ENCODE measurements at regions not wholly inside any gene's neighbourhood (a gene's known extent, or its start where the extent isn't known, plus 50 kb on each side); places are given as distances from the start of the nearest gene placed in this dataset.

GRCh38 chr14:97039717-97040363, 242.7 kb downstream of the VRK1 start:
- Histone ChIP-seq H3K4me3 (ENCODE audit: low read depth, low read length) (no peak overlapping the region), H3K9me3 (ENCODE audit: control insufficient read depth, insufficient read depth, low read depth, low read length) (no peaks in the 10 kb centered on the region; the same call in 1 of the 2 replicates), H3K36me3 (ENCODE audit: control insufficient read depth in 2 of 2, insufficient read depth in 1 of 2, low read length in 2 of 2) (no peaks in the 10 kb centered on the region), H3K27ac (ENCODE audit: extremely low read depth, low read depth, low read length) (no peak overlapping the region), H3K4me1 (ENCODE audit: control insufficient read depth, insufficient read depth, low read length) (no peaks in the 10 kb centered on the region)
- TF ChIP-seq CTCF (tag by site-specific recombination; IDR thresholded peaks at IDR 0.05) (no peak), SETDB1 (IDR thresholded peaks at IDR 0.05; ENCODE audit: insufficient read length, low read length) (peak; percentile 37)
- ChIA-PET POLR2A (no interaction called here), CTCF (no interaction called here)

GRCh38 chr14:97046967-97047366, 249.8 kb downstream of the VRK1 start:
- Histone ChIP-seq H3K27ac (ENCODE audit: extremely low read depth, low read depth, low read length) (no peak overlapping the region), H3K36me3 (ENCODE audit: control insufficient read depth in 2 of 2, insufficient read depth in 1 of 2, low read length in 2 of 2) (no peaks in the 10 kb centered on the region), H3K4me3 (ENCODE audit: low read depth, low read length) (no peak overlapping the region), H3K9me3 (ENCODE audit: control insufficient read depth, insufficient read depth, low read depth, low read length) (no peaks in the 10 kb centered on the region), H3K4me1 (ENCODE audit: control insufficient read depth, insufficient read depth, low read length) (no peaks in the 10 kb centered on the region)
- TF ChIP-seq MEIS1 (CRISPR knock-in tag; IDR thresholded peaks at IDR 0.05; ENCODE audit: borderline replicate concordance) = no peak
- TF ChIP-seq ZNF10 (tag by site-specific recombination; IDR thresholded peaks at IDR 0.05) = no peak
- ChIA-PET CTCF (no interaction called here), POLR2A (no interaction called here)

GRCh38 chr14:97052001-97052400, 254.8 kb downstream of the VRK1 start:
- CTCF ChIA-PET = no interaction called here
- POLR2A ChIA-PET = no interaction called here
- TF ChIP-seq ZBTB1 (tag by site-specific recombination; IDR thresholded peaks at IDR 0.05) = no peak
- TF ChIP-seq ZSCAN4 (tag by site-specific recombination; IDR thresholded peaks at IDR 0.05) = peak; percentile 90

GRCh38 chr14:97053941-97054340, 256.8 kb downstream of the VRK1 start:
- ChIA-PET CTCF (interaction anchor here (0.6 kb wide), 1 partner anchor 1627 kb away, joined by 5 read pairs; no protein-coding TSS in a partner anchor), POLR2A (no interaction called here)
- no peaks in the 10 kb centered on the region for H3K9me3 ChIP-seq (ENCODE audit: control insufficient read depth, insufficient read depth, low read depth, low read length)
- H3K4me1 ChIP-seq (ENCODE audit: control insufficient read depth, insufficient read depth, low read length) = no peaks in the 10 kb centered on the region
- TF ChIP-seq TCF7L2 (IDR thresholded peaks at IDR 0.05; ENCODE audit: borderline replicate concordance, low read depth, low read length) = no peak
- no peak for TF ChIP-seq ZBTB11 (tag by site-specific recombination; conservative IDR thresholded peaks at IDR 0.05; ENCODE audit: low read depth)
- TF ChIP-seq KLF16 (tag by site-specific recombination; IDR thresholded peaks at IDR 0.05) = no peak
- no peak for TF ChIP-seq ZFP3 (tag by site-specific recombination; IDR thresholded peaks at IDR 0.05; ENCODE audit: low read depth)
- no peak for TF ChIP-seq ZSCAN16 (tag by site-specific recombination; IDR thresholded peaks at IDR 0.05)
- TF ChIP-seq ZFHX2 (tag by site-specific recombination; conservative IDR thresholded peaks at IDR 0.05) = no peak
- TF ChIP-seq RBAK (tag by site-specific recombination; IDR thresholded peaks at IDR 0.05) = no peak
- TF ChIP-seq ZNF211 (tag by site-specific recombination; IDR thresholded peaks at IDR 0.05; ENCODE audit: low read depth) = no peak
- no peak for TF ChIP-seq ZNF202 (tag by site-specific recombination; IDR thresholded peaks at IDR 0.05; ENCODE audit: borderline replicate concordance)
- no peak for TF ChIP-seq ZNF624 (tag by site-specific recombination; IDR thresholded peaks at IDR 0.05)
- no peak for TF ChIP-seq ZNF184 (tag by site-specific recombination; IDR thresholded peaks at IDR 0.05)
- no peak for TF ChIP-seq ZNF223 (tag by site-specific recombination; IDR thresholded peaks at IDR 0.05)
- TF ChIP-seq BCL11A (tag by site-specific recombination; IDR thresholded peaks at IDR 0.05; ENCODE audit: low read depth) = no peak
- TF ChIP-seq ZBTB10 (tag by site-specific recombination; IDR thresholded peaks at IDR 0.05) = no peak
- H3K27ac ChIP-seq (ENCODE audit: extremely low read depth, low read depth, low read length) = no peak overlapping the region
- no peak overlapping the region for H3K4me3 ChIP-seq (ENCODE audit: low read depth, low read length)
- H3K36me3 ChIP-seq (ENCODE audit: control insufficient read depth in 2 of 2, insufficient read depth in 1 of 2, low read length in 2 of 2) = no peaks in the 10 kb centered on the region

More at GRCh38 chr14:97052001-97052400, 254.8 kb downstream of the VRK1 start:
- Histone ChIP-seq H3K27ac (ENCODE audit: extremely low read depth, low read depth, low read length) (no peak overlapping the region), H3K4me1 (ENCODE audit: control insufficient read depth, insufficient read depth, low read length) (no peaks in the 10 kb centered on the region), H3K36me3 (ENCODE audit: control insufficient read depth in 2 of 2, insufficient read depth in 1 of 2, low read length in 2 of 2) (no peaks in the 10 kb centered on the region), H3K9me3 (ENCODE audit: control insufficient read depth, insufficient read depth, low read depth, low read length) (no peaks in the 10 kb centered on the region), H3K4me3 (ENCODE audit: low read depth, low read length) (no peak overlapping the region)
